ENCODE measurements at regions not wholly inside any gene's neighbourhood (a gene's known extent, or its start where the extent isn't known, plus 50 kb on each side); places are given as distances from the start of the nearest gene placed in this dataset.

GRCh38 chr15:29434280-29434679, 164.7 kb upstream of the NSMCE3 start:
- WGBS, 2 donors, result 57 to 73% methylated on average over 2 of the region's 2 CpGs
- no peak for DNase-seq (ENCODE audit: low spot score in 2 of 2)
- TF ChIP-seq POLR2A (IDR thresholded peaks at IDR 0.05) (no peak), CTCF (IDR thresholded peaks at IDR 0.05) (no peak)
- intact Hi-C loops (cut with DNase I; ENCODE audit: low total_unique reads), result no loop called here
- no peak overlapping the region for H3K4me3 ChIP-seq (ENCODE audit: low read depth, poor library complexity, severe bottlenecking)

- no peak overlapping the region for H3K4me3 ChIP-seq (ENCODE audit: low read depth, poor library complexity, severe bottlenecking)
- 66 to 75% methylated on average over 6 of the region's 6 CpGs for WGBS, 2 donors
- TF ChIP-seq POLR2A (IDR thresholded peaks at IDR 0.05) (no peak), CTCF (IDR thresholded peaks at IDR 0.05) (no peak)
- intact Hi-C loops (cut with DNase I; ENCODE audit: low total_unique reads), result no loop called here
- peak in 1 of 2 donors; percentile 28 for DNase-seq (ENCODE audit: low spot score in 2 of 2)
These were observed 164.1 kb upstream of the NSMCE3 start for GRCh38 chr15:29433507-29434248.

GRCh38 chr15:29433050-29433318, 163.4 kb upstream of the NSMCE3 start:
- H3K4me3 ChIP-seq (ENCODE audit: low read depth, poor library complexity, severe bottlenecking), result no peak overlapping the region
- DNase-seq (ENCODE audit: low spot score in 2 of 2), result no peak
- 82 to 91% methylated on average over 2 of the region's 2 CpGs for WGBS, 2 donors
- intact Hi-C loops (cut with DNase I; ENCODE audit: low total_unique reads), result no loop called here
- TF ChIP-seq CTCF (IDR thresholded peaks at IDR 0.05) (no peak), POLR2A (IDR thresholded peaks at IDR 0.05) (no peak)

DNA sequence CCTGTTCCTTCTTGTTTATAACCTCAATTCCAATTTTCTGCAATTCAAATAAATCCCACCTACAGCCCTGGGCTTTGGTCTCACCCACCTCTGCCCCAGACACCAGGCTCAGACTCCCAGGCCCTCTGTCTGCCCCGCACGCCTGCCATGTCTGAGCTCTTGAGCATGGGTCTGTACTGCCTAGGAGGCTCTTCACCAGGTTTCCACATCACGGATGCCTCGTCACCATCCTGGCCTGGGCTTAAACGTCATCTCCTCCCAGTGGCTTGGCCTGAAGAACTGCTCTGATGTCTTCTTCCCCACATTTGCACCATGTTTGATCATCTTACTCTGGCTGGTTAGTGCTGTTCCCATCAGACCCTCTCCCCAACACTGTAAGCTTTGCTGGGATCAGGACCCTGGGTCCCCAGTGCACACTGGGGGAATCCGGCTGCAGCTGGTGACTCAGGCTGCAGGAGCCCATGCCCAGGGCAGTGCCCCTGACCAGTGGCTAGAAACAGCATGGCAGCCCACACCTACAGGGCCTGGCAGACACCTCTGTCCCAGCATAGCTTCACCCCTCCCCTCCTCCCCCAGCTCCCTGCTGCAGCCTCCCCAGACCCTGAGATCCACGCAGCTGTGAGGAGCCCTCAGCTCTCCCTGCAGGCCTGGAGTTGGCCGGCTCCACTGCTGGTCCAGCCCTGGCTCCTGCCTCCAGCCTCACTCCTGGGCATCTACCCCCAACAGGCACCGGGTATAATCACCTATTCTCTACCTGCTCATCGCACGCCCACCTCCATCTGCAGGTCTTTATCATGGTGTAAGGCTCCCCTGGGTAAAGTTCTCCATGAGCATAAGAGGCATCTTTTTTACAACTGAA, 162.8 kb upstream of the NSMCE3 start:
- H3K4me3 ChIP-seq (ENCODE audit: low read depth, poor library complexity, severe bottlenecking), result no peak overlapping the region
- TF ChIP-seq POLR2A (IDR thresholded peaks at IDR 0.05) (no peak), CTCF (IDR thresholded peaks at IDR 0.05) (no peak)
- DNase-seq (ENCODE audit: low spot score in 2 of 2), result peak in 1 of 2 donors; percentile 72
- 86 to 87% methylated on average over 10 to 11 of the region's 11 CpGs for WGBS, 2 donors
- intact Hi-C loops (cut with DNase I; ENCODE audit: low total_unique reads), result no loop called here

- TF ChIP-seq POLR2A (IDR thresholded peaks at IDR 0.05), result no peak
- TF ChIP-seq CTCF (IDR thresholded peaks at IDR 0.05), result no peak
- WGBS, 2 donors, result 90 to 92% methylated on average over 10 of the region's 10 CpGs
- intact Hi-C loops (cut with DNase I; ENCODE audit: low total_unique reads), result no loop called here
- DNase-seq (ENCODE audit: low spot score in 2 of 2), result peak in 1 of 2 donors; percentile 60
- H3K4me3 ChIP-seq (ENCODE audit: low read depth, poor library complexity, severe bottlenecking), result no peak overlapping the region
These were observed 161.2 kb upstream of the NSMCE3 start for GRCh38 chr15:29430831-29431230.
